Endothelial cell of umbilical vein (primary cell): ENCODE measurements at regions not wholly inside any gene's neighbourhood (a gene's known extent, or its start where the extent isn't known, plus 50 kb on each side); places are given as distances from the start of the nearest gene placed in this dataset.

Source experiments
- BruUV-seq: library from RNA; stranded (reverse); fragments of 400-500 nt; replicated peaks from 2 replicates; lab custom pipeline; 2021; lab: Mats Ljungman, UMichigan
- CTCF ChIA-PET: fragments of 300-600, 350-600 bp; sonication (Branson Sonifier 250); formaldehyde crosslinking; loops from one replicate; lab custom pipeline; 2021; ENCODE audit warnings: antibody characterized with exemption, inconsistent platforms; lab: Charles Lee
- POLR2A ChIA-PET: fragments of 300-600, 350-600 bp; sonication (Branson Sonifier 250); formaldehyde crosslinking; loops from one replicate; lab custom pipeline; 2021; ENCODE audit warnings: antibody characterized with exemption, inconsistent platforms; lab: Charles Lee
- DNase-seq: peaks from one replicate; pipeline ENCODE4 v3.0.0-alpha.2; 2011; ENCODE audit warnings: low read depth, low spot score
- FAIRE-seq: peaks from 2 replicates; lab custom pipeline; 2011; peaks lifted over from hg19 to GRCh38; lab: Jason Lieb, UNC
- H2AFZ ChIP-seq: 2 replicates; pipeline ENCODE4 v1.6.0; 2012; ENCODE audit warnings: low read depth, low read length, control low read depth, inconsistent platforms
- H3K27ac ChIP-seq: 2 replicates; pipeline ENCODE4 v1.5.1; 2011; ENCODE audit warnings: low read depth, mild to moderate bottlenecking, control low read depth, low read length, moderate library complexity; ENCODE audit not compliant: insufficient read depth
- H3K27me3 ChIP-seq, 2 experiments: 2 replicates each; pipeline versions ENCODE4 v1.6.0 to v1.6.1; 2011; ENCODE audit warnings: low read length in 2 of 2, mixed read lengths in 1 of 2; ENCODE audit not compliant: control insufficient read depth in 2 of 2, insufficient read depth in 2 of 2
- H3K36me3 ChIP-seq, 2 experiments: 2 replicates in 1 of 2; 3 replicates in 1 of 2; pipeline ENCODE4 v1.5.1; 2011; ENCODE audit warnings: low read length in 2 of 2, mild to moderate bottlenecking in 1 of 2, moderate library complexity in 1 of 2; ENCODE audit not compliant: control insufficient read depth in 2 of 2, insufficient read depth in 2 of 2; ENCODE audit errors: extremely low read depth in 1 of 2
- H3K4me1 ChIP-seq: 3 replicates; pipeline ENCODE4 v1.5.1; 2011; ENCODE audit warnings: mild to moderate bottlenecking, low read length; ENCODE audit not compliant: control insufficient read depth, insufficient read depth; ENCODE audit errors: extremely low read depth
- H3K4me2 ChIP-seq: 2 replicates; pipeline ENCODE4 v1.6.1; 2011; ENCODE audit warnings: low read length, control low read depth, mixed read lengths; ENCODE audit not compliant: insufficient read depth
- H3K4me3 ChIP-seq, 3 experiments: fragments of 200-600 bp in 1 of 3; sonication (generic), shearing (Covaris generic) in 1 of 3; replicated peaks in 1 of 3; 2 replicates each; pipeline ENCODE4 v1.5.1; 2011 to 2016; ENCODE audit warnings: control low read depth in 3 of 3, low read length in 3 of 3, mild to moderate bottlenecking in 2 of 3, inconsistent platforms in 1 of 3, low read depth in 1 of 3, moderate library complexity in 1 of 3; ENCODE audit not compliant: insufficient read depth in 1 of 3
- H3K79me2 ChIP-seq: 2 replicates; pipeline ENCODE4 v1.6.0; 2012; ENCODE audit warnings: low read length, inconsistent platforms; ENCODE audit not compliant: control insufficient read depth, insufficient read depth
- H3K9ac ChIP-seq: replicated peaks from 2 replicates; pipeline ENCODE3; 2011; ENCODE audit warnings: low read length, control low read depth; ENCODE audit not compliant: insufficient read depth; ENCODE audit errors: extremely low read depth
- H3K9me1 ChIP-seq: replicated peaks from 3 replicates; pipeline ENCODE4 v1.6.0; 2011; ENCODE audit warnings: mild to moderate bottlenecking, low read length; ENCODE audit not compliant: control insufficient read depth, insufficient read depth; ENCODE audit errors: extremely low read depth
- H3K9me3 ChIP-seq: replicated peaks from 2 replicates; pipeline ENCODE4 v1.5.1; 2012; ENCODE audit warnings: low read length, inconsistent platforms; ENCODE audit not compliant: control insufficient read depth, insufficient read depth
- H4K20me1 ChIP-seq: replicated peaks from 2 replicates; pipeline ENCODE3; 2011; ENCODE audit warnings: mild to moderate bottlenecking, low read length; ENCODE audit not compliant: control insufficient read depth, insufficient read depth; ENCODE audit errors: extremely low read depth
- CTCF ChIP-seq, 2 donors: IDR thresholded peaks; 1 replicate in 1 of 2; 2 replicates in 1 of 2; pipeline ENCODE4 v1.5.1; 2011; ENCODE audit warnings: low read length in 2 of 2, mild to moderate bottlenecking in 2 of 2, moderate library complexity in 2 of 2, control low read depth in 1 of 2, inconsistent platforms in 1 of 2, low read depth in 1 of 2; ENCODE audit not compliant: insufficient read depth in 1 of 2; ENCODE audit errors: extremely low read depth in 1 of 2
- EZH2 ChIP-seq: IDR thresholded peaks from 2 replicates; pipeline ENCODE4 v1.6.1; 2012; ENCODE audit warnings: borderline replicate concordance, low read depth, mild to moderate bottlenecking, moderate library complexity, low read length, inconsistent platforms; ENCODE audit not compliant: severe bottlenecking
- GATA2 ChIP-seq: IDR thresholded peaks from 2 replicates; pipeline ENCODE4 v1.7.0; 2011; ENCODE audit warnings: low read depth, mild to moderate bottlenecking, moderate library complexity, mixed read lengths, low read length; ENCODE audit not compliant: insufficient read length, insufficient read depth
- JUN ChIP-seq: IDR thresholded peaks from 2 replicates; pipeline ENCODE4 v1.6.1; 2011; ENCODE audit warnings: borderline replicate concordance, low read depth; ENCODE audit not compliant: insufficient read length, insufficient read depth
- MAX ChIP-seq: IDR thresholded peaks from 2 replicates; pipeline ENCODE4 v1.6.1; 2011; ENCODE audit not compliant: insufficient read depth, insufficient read length
- MYC ChIP-seq: IDR thresholded peaks from one replicate; pipeline ENCODE4 v1.6.1; 2011; ENCODE audit warnings: mild to moderate bottlenecking, low read depth, low read length
- POLR2A ChIP-seq: IDR thresholded peaks from 2 replicates; pipeline ENCODE4 v1.6.1; 2012; ENCODE audit warnings: low read depth, mild to moderate bottlenecking, control low read depth, low read length
- POLR2AphosphoS5 ChIP-seq: IDR thresholded peaks from 2 replicates; pipeline ENCODE4 v1.6.1; 2012; ENCODE audit warnings: low read depth, mild to moderate bottlenecking, control low read depth, low read length, moderate library complexity; ENCODE audit not compliant: insufficient read depth
- dilution Hi-C: fragments of 300-500 bp; cut with MboI; formaldehyde crosslinking; loops from one replicate; pipeline ENCODE4 v1.15.0; 2019; ENCODE audit warnings: low sequenced_read_pairs; ENCODE audit not compliant: extremely low pct_ligation_motif_present
- intact Hi-C: fragments of 100-400 bp; cut with micrococcal nuclease; formaldehyde crosslinking; loops from one replicate; pipeline ENCODE4 v1.10.0; 2022

- no peak for FAIRE-seq
- no peaks in the 10 kb centered on the region for H3K27me3 ChIP-seq
- ChIA-PET POLR2A (no interaction called here), CTCF (interaction anchor here (0.6 kb wide), 1 partner anchor 15 kb away, joined by 3 read pairs; no protein-coding TSS in a partner anchor)
- H3K36me3 ChIP-seq, result no peaks in the 10 kb centered on the region
- H3K9ac ChIP-seq, result no peak overlapping the region
- intact Hi-C loops, result no loop called here
- DNase-seq, result no peak
- H3K9me3 ChIP-seq, result peaks cover 2% of the 10 kb centered on the region
- no peaks in the 10 kb centered on the region for H3K79me2 ChIP-seq
- H4K20me1 ChIP-seq, result no peaks in the 10 kb centered on the region
- H3K27ac ChIP-seq, result no peak overlapping the region
- H3K9me1 ChIP-seq, result no peaks in the 10 kb centered on the region
- dilution Hi-C loops, result no loop called here
- H3K4me2 ChIP-seq, result no peak overlapping the region
- no peak overlapping the region for H3K4me3 ChIP-seq
- TF ChIP-seq POLR2A, result no peak
- no peak for TF ChIP-seq JUN
- no peak for TF ChIP-seq EZH2
- TF ChIP-seq MAX, result no peak
- TF ChIP-seq GATA2, result no peak
- no peak for TF ChIP-seq CTCF (IDR thresholded peaks at IDR 0.05; ENCODE audit: extremely low read depth in 1 of 2, insufficient read depth in 1 of 2, low read depth in 1 of 2, low read length in 2 of 2)
- no peak for TF ChIP-seq MYC
- TF ChIP-seq POLR2AphosphoS5, result no peak
- no TSS peak for BruUV-seq
- no peaks in the 10 kb centered on the region for H3K4me1 ChIP-seq
- H2AFZ ChIP-seq, result no peak overlapping the region
Observed at GRCh38 chr18:53784253-53784652, 440.2 kb downstream of the MBD2 start.
